Fibroblast of lung (primary cell): ENCODE measurements at regions not wholly inside any gene's neighbourhood (a gene's known extent, or its start where the extent isn't known, plus 50 kb on each side); places are given as distances from the start of the nearest gene placed in this dataset.
A peak's percentile ranks its signal among the peaks of the same experiment; 100 is the strongest.

Source experiments
- DNase-seq, 2 donors: peaks; one replicate each; pipeline versions ENCODE4 v3.0.0 to v3.0.0-alpha.2; 2010; ENCODE audit warnings: low read depth in 2 of 2
- H2AFZ ChIP-seq: 2 replicates; pipeline ENCODE4 v1.5.1; 2012; ENCODE audit warnings: low read length, control low read depth, inconsistent platforms
- H3K27ac ChIP-seq: 2 replicates; pipeline ENCODE4 v1.5.1; 2011; ENCODE audit warnings: low read length, control low read depth; ENCODE audit not compliant: insufficient read depth
- H3K27me3 ChIP-seq: 2 replicates; pipeline ENCODE4 v1.5.1; 2011; ENCODE audit warnings: mild to moderate bottlenecking, low read length; ENCODE audit not compliant: control insufficient read depth, insufficient read depth
- H3K36me3 ChIP-seq: 2 replicates; pipeline ENCODE4 v1.5.1; 2011; ENCODE audit warnings: low read length; ENCODE audit not compliant: control insufficient read depth, insufficient read depth
- H3K4me1 ChIP-seq: 2 replicates; pipeline ENCODE4 v1.5.1; 2011; ENCODE audit warnings: low read length; ENCODE audit not compliant: control insufficient read depth, insufficient read depth; ENCODE audit errors: extremely low read depth
- H3K4me2 ChIP-seq: 2 replicates; pipeline ENCODE4 v1.5.1; 2011; ENCODE audit warnings: low read length, control low read depth; ENCODE audit not compliant: insufficient read depth; ENCODE audit errors: extremely low read depth
- H3K4me3 ChIP-seq, 4 experiments: fragments of 200-600 bp in 1 of 4; sonication (generic) in 1 of 4; replicated peaks in 1 of 4; 2 replicates each; pipeline ENCODE4 v1.5.1; 2011 to 2016; ENCODE audit warnings: low read length in 4 of 4, low read depth in 3 of 4, mild to moderate bottlenecking in 3 of 4, control low read depth in 2 of 4, inconsistent platforms in 1 of 4, mixed read lengths in 1 of 4; ENCODE audit not compliant: insufficient read depth in 1 of 4; ENCODE audit errors: control extremely low read depth in 1 of 4
- H3K79me2 ChIP-seq: 2 replicates; pipeline ENCODE4 v1.5.1; 2012; ENCODE audit warnings: mild to moderate bottlenecking, low read length, inconsistent platforms; ENCODE audit not compliant: control insufficient read depth, insufficient read depth
- H3K9ac ChIP-seq: 2 replicates; pipeline ENCODE4 v1.5.1; 2011; ENCODE audit warnings: mild to moderate bottlenecking, low read length, control low read depth; ENCODE audit not compliant: insufficient read depth
- H3K9me3 ChIP-seq: 2 replicates; pipeline ENCODE4 v1.5.1; 2012; ENCODE audit warnings: low read depth, low read length; ENCODE audit not compliant: control insufficient read depth, insufficient read depth
- H4K20me1 ChIP-seq: 2 replicates; pipeline ENCODE4 v1.5.1; 2011; ENCODE audit warnings: low read length; ENCODE audit not compliant: control insufficient read depth, insufficient read depth; ENCODE audit errors: extremely low read depth
- CTCF ChIP-seq, 2 donors: IDR thresholded peaks in 1 of 2; conservative IDR thresholded peaks in 1 of 2; 1 replicate in 1 of 2; 2 replicates in 1 of 2; pipeline ENCODE4 v1.5.1; 2011 to 2012; ENCODE audit warnings: low read length in 2 of 2, control low read depth in 1 of 2, inconsistent platforms in 1 of 2, low read depth in 1 of 2, mild to moderate bottlenecking in 1 of 2
- EZH2 ChIP-seq: IDR thresholded peaks from 2 replicates; pipeline ENCODE4 v1.5.1; 2012; ENCODE audit warnings: low read length, control low read depth, mild to moderate bottlenecking; ENCODE audit errors: missing control alignments

- no peak for TF ChIP-seq EZH2
- H2AFZ ChIP-seq: no peak overlapping the region
- no peak overlapping the region for H3K4me3 ChIP-seq
- no peaks in the 10 kb centered on the region for H4K20me1 ChIP-seq
- no peaks in the 10 kb centered on the region for H3K36me3 ChIP-seq
- no peaks in the 10 kb centered on the region for H3K79me2 ChIP-seq
- no peak overlapping the region for H3K27ac ChIP-seq
- DNase-seq: no peak
- H3K4me1 ChIP-seq: peaks cover 9% of the 10 kb centered on the region
- H3K4me2 ChIP-seq: no peak overlapping the region
- no peaks in the 10 kb centered on the region for H3K27me3 ChIP-seq
- H3K9ac ChIP-seq: no peak overlapping the region
- H3K9me3 ChIP-seq: no peaks in the 10 kb centered on the region
These were observed 50.4 kb upstream of the PRSS23 start for GRCh38 chr11:86749821-86750401.

- H3K36me3 ChIP-seq: no peaks in the 10 kb centered on the region
- H3K4me1 ChIP-seq: peaks cover 9% of the 10 kb centered on the region
- H3K9me3 ChIP-seq: no peaks in the 10 kb centered on the region
- no peaks in the 10 kb centered on the region for H3K27me3 ChIP-seq
- H3K4me2 ChIP-seq: no peak overlapping the region
- no peaks in the 10 kb centered on the region for H3K79me2 ChIP-seq
- H3K9ac ChIP-seq: no peak overlapping the region
- no peak overlapping the region for H2AFZ ChIP-seq
- H3K27ac ChIP-seq: no peak overlapping the region
- no peak overlapping the region for H3K4me3 ChIP-seq
- no peak for DNase-seq
- TF ChIP-seq EZH2 (no peak), CTCF (conservative IDR thresholded peaks at IDR 0.05 in 1 of 2, IDR thresholded peaks at IDR 0.05 in 1 of 2; ENCODE audit: low read depth in 1 of 2, low read length in 2 of 2) (peak in 1 of 2 donors; percentile 5)
- H4K20me1 ChIP-seq: no peaks in the 10 kb centered on the region
These were observed 51.0 kb upstream of the PRSS23 start for GRCh38 chr11:86749376-86749775.

- Histone ChIP-seq H3K9ac (no peak overlapping the region), H3K4me1 (peaks cover 9% of the 10 kb centered on the region), H3K4me2 (no peak overlapping the region), H3K27me3 (no peaks in the 10 kb centered on the region), H3K27ac (no peak overlapping the region), H4K20me1 (no peaks in the 10 kb centered on the region), H3K36me3 (no peaks in the 10 kb centered on the region), H3K79me2 (no peaks in the 10 kb centered on the region), H2AFZ (no peak overlapping the region), H3K4me3 (no peak overlapping the region), H3K9me3 (no peaks in the 10 kb centered on the region)
- TF ChIP-seq CTCF (conservative IDR thresholded peaks at IDR 0.05 in 1 of 2, IDR thresholded peaks at IDR 0.05 in 1 of 2; ENCODE audit: low read depth in 1 of 2, low read length in 2 of 2): no peak
- TF ChIP-seq EZH2: no peak
- DNase-seq: peak in 1 of 2 donors; percentile 75
These were observed 52.0 kb upstream of the PRSS23 start for GRCh38 chr11:86748296-86748695.
